Small intestine (tissue), 7 donors: ENCODE measurements at regions not wholly inside any gene's neighbourhood (a gene's known extent, or its start where the extent isn't known, plus 50 kb on each side); places are given as distances from the start of the nearest gene placed in this dataset.

Experiments used
- DNase-seq, 2 donors: peaks; one replicate each; pipeline versions ENCODE4 v3.0.0 to v3.0.0-alpha.2; 2013
- FAIRE-seq: peaks from 2 replicates; lab custom pipeline; 2012; peaks lifted over from hg19 to GRCh38; lab: Jason Lieb, UNC
- H3K27ac ChIP-seq, 3 donors: one replicate each; pipeline ENCODE4 v1.5.1; 2013; ENCODE audit warnings: low read length in 2 of 3, mild to moderate bottlenecking in 2 of 3, control low read depth in 1 of 3, inconsistent platforms in 1 of 3, low read depth in 1 of 3, moderate library complexity in 1 of 3
- H3K27me3 ChIP-seq, 3 donors: one replicate each; pipeline ENCODE4 v1.6.1; 2013; ENCODE audit warnings: low read length in 3 of 3, inconsistent platforms in 1 of 3; ENCODE audit not compliant: control insufficient read depth in 3 of 3, insufficient read depth in 3 of 3
- H3K36me3 ChIP-seq, 3 donors: one replicate each; pipeline ENCODE4 v1.6.1; 2013; ENCODE audit warnings: low read length in 3 of 3, inconsistent platforms in 1 of 3, low read depth in 1 of 3, mild to moderate bottlenecking in 1 of 3, moderate library complexity in 1 of 3; ENCODE audit not compliant: control insufficient read depth in 3 of 3, insufficient read depth in 2 of 3
- H3K4me1 ChIP-seq, 3 donors: one replicate each; pipeline ENCODE4 v1.6.1; 2013; ENCODE audit warnings: low read length in 2 of 3, inconsistent platforms in 1 of 3, low read depth in 1 of 3, mild to moderate bottlenecking in 1 of 3, moderate library complexity in 1 of 3; ENCODE audit not compliant: control insufficient read depth in 3 of 3, insufficient read depth in 2 of 3
- H3K4me3 ChIP-seq, 3 donors: one replicate each; pipeline ENCODE4 v1.5.1; 2013; ENCODE audit warnings: low read length in 3 of 3, control low read depth in 1 of 3, inconsistent platforms in 1 of 3, low read depth in 1 of 3, mild to moderate bottlenecking in 1 of 3, moderate library complexity in 1 of 3
- H3K9me3 ChIP-seq, 2 donors: one replicate each; pipeline ENCODE4 v1.6.1; 2013; ENCODE audit warnings: low read depth in 1 of 2, low read length in 1 of 2; ENCODE audit not compliant: control insufficient read depth in 2 of 2, insufficient read depth in 1 of 2
- WGBS, 3 donors: extraction: QIAGEN DNeasy Blood & Tissue Kit; methylation state at CpG; one replicate each; pipeline ENCODE4 v1.1.7; 2013; 5-methylcytosine and 5-hydroxymethylcytosine counted together
- donor health status: healthy with polysubstance abuse.
- donor health status: control.
- donor health status: control.
- donor health status: Bipolar disorder and iron deficiency.
- donor health status: healthy.

GRCh38 chr1:30260318-30260717 is 463.1 kb downstream of the MATN1 start:
- Histone ChIP-seq H3K27me3 (peaks cover 0 to 6% (median 4%) of the 10 kb centered on the region in 3 donors), H3K4me1 (no peaks in the 10 kb centered on the region), H3K9me3 (no peaks in the 10 kb centered on the region), H3K36me3 (no peaks in the 10 kb centered on the region), H3K4me3 (no peak overlapping the region), H3K27ac (no peak overlapping the region)
- FAIRE-seq (no peak), DNase-seq (no peak)
- WGBS, 3 donors = 53 to 67% (median 56%) methylated on average over 3 of the region's 3 CpGs

- FAIRE-seq = no peak
- Histone ChIP-seq H3K4me1 (no peaks in the 10 kb centered on the region), H3K27me3 (peaks cover 0 to 6% (median 4%) of the 10 kb centered on the region in 3 donors), H3K4me3 (no peak overlapping the region), H3K27ac (no peak overlapping the region), H3K36me3 (no peaks in the 10 kb centered on the region), H3K9me3 (no peaks in the 10 kb centered on the region)
- 54 to 60% (median 59%) methylated on average over 9 of the region's 9 CpGs for WGBS, 3 donors
- DNase-seq = no peak
These were observed 463.8 kb downstream of the MATN1 start for GRCh38 chr1:30259631-30260030.

GRCh38 chr1:30258876-30259275 is 464.5 kb downstream of the MATN1 start:
- DNase-seq (no peak), FAIRE-seq (no peak)
- Histone ChIP-seq H3K27ac (no peak overlapping the region), H3K4me3 (no peak overlapping the region), H3K4me1 (no peaks in the 10 kb centered on the region), H3K36me3 (no peaks in the 10 kb centered on the region), H3K27me3 (peaks cover 0 to 8% (median 4%) of the 10 kb centered on the region in 3 donors), H3K9me3 (no peaks in the 10 kb centered on the region)
- 14 to 20% (median 20%) methylated on average over 4 of the region's 4 CpGs for WGBS, 3 donors

GRCh38 chr1:30258471-30258870 is 464.9 kb downstream of the MATN1 start:
- Histone ChIP-seq H3K36me3 (no peaks in the 10 kb centered on the region), H3K4me1 (no peaks in the 10 kb centered on the region), H3K4me3 (no peak overlapping the region), H3K9me3 (no peaks in the 10 kb centered on the region), H3K27me3 (peaks cover 0 to 8% (median 7%) of the 10 kb centered on the region in 3 donors), H3K27ac (no peak overlapping the region)
- DNase-seq = no peak
- FAIRE-seq = no peak
- WGBS, 3 donors = 78 to 88% (median 86%) methylated on average over 6 of the region's 6 CpGs

GRCh38 chr1:30257742-30258380 is 465.5 kb downstream of the MATN1 start:
- no peak for FAIRE-seq
- WGBS, 3 donors = 69 to 80% (median 69%) methylated on average over 14 of the region's 14 CpGs

GRCh38 chr1:30257322-30257721 is 466.1 kb downstream of the MATN1 start:
- FAIRE-seq (no peak), DNase-seq (no peak)
- H3K4me1 ChIP-seq = no peaks in the 10 kb centered on the region
- H3K9me3 ChIP-seq = no peaks in the 10 kb centered on the region
- 74 to 84% (median 80%) methylated on average over 1 of the region's 1 CpG for WGBS, 3 donors
- H3K27ac ChIP-seq = no peak overlapping the region
- H3K27me3 ChIP-seq = peaks cover 0 to 8% (median 8%) of the 10 kb centered on the region in 3 donors
- H3K4me3 ChIP-seq = no peak overlapping the region
- no peaks in the 10 kb centered on the region for H3K36me3 ChIP-seq

More at GRCh38 chr1:30257742-30258380, 465.5 kb downstream of the MATN1 start:
- Histone ChIP-seq H3K27ac (no peak overlapping the region), H3K9me3 (no peaks in the 10 kb centered on the region), H3K4me3 (no peak overlapping the region), H3K4me1 (no peaks in the 10 kb centered on the region), H3K36me3 (no peaks in the 10 kb centered on the region), H3K27me3 (peaks cover 0 to 8% (median 8%) of the 10 kb centered on the region in 3 donors)
- DNase-seq = no peak

- 63 to 78% (median 72%) methylated on average over 6 of the region's 6 CpGs for WGBS, 3 donors
- no peak overlapping the region for H3K4me3 ChIP-seq
- no peak for FAIRE-seq
These were observed 466.5 kb downstream of the MATN1 start for GRCh38 chr1:30256911-30257310.

GRCh38 chr1:30255111-30255724 is 468.2 kb downstream of the MATN1 start:
- DNase-seq (no peak), FAIRE-seq (no peak)
- Histone ChIP-seq H3K4me1 (no peaks in the 10 kb centered on the region), H3K4me3 (no peak overlapping the region), H3K9me3 (no peaks in the 10 kb centered on the region), H3K27me3 (peaks cover 0 to 8% (median 8%) of the 10 kb centered on the region in 3 donors), H3K27ac (no peak overlapping the region), H3K36me3 (no peaks in the 10 kb centered on the region)
- WGBS, 3 donors = 51 to 60% (median 55%) methylated on average over 5 of the region's 5 CpGs

More at GRCh38 chr1:30256911-30257310, 466.5 kb downstream of the MATN1 start:
- no peak overlapping the region for H3K27ac ChIP-seq
- peaks cover 0 to 8% (median 8%) of the 10 kb centered on the region in 3 donors for H3K27me3 ChIP-seq
- H3K36me3 ChIP-seq = no peaks in the 10 kb centered on the region
- no peak for DNase-seq
- no peaks in the 10 kb centered on the region for H3K9me3 ChIP-seq
- no peaks in the 10 kb centered on the region for H3K4me1 ChIP-seq
